ENCODE measurements at regions not wholly inside any gene's neighbourhood (a gene's known extent, or its start where the extent isn't known, plus 50 kb on each side); places are given as distances from the start of the nearest gene placed in this dataset.

- FAIRE-seq (no peak), DNase-seq (ENCODE audit: extremely low read depth in 1 of 4, low spot score in 3 of 4) (no peak), ATAC-seq (no peak)
- H2AFZ ChIP-seq (ENCODE audit: low read depth, low read length), result no peak overlapping the region
- H3K9ac ChIP-seq (ENCODE audit: insufficient read depth in 1 of 2, low read depth in 2 of 2, low read length in 2 of 2), result no peak overlapping the region
- no peak overlapping the region for H3K4me2 ChIP-seq (ENCODE audit: insufficient read depth, low read length)
- 0% methylated on average over 3 of the region's 3 CpGs for WGBS (ENCODE audit: insufficient coverage, low coverage, missing lambda C conversion rate)
- H3K27ac ChIP-seq (ENCODE audit: extremely low read depth, low read depth, low read length), result no peak overlapping the region
- no peaks in the 10 kb centered on the region for H3K27me3 ChIP-seq (ENCODE audit: control insufficient read depth in 2 of 2, insufficient read depth in 2 of 2, low read length in 2 of 2)
- H3K79me2 ChIP-seq (ENCODE audit: control insufficient read depth, insufficient read depth, low read length), result no peaks in the 10 kb centered on the region
- no peak overlapping the region for H3K4me3 ChIP-seq
- BruUV-seq (replicated peaks), result no TSS peak
- ChIA-PET CTCF (ENCODE audit: low intra/inter-chr PET ratio) (no interaction called here), POLR2A (no interaction called here)
- H3K36me3 ChIP-seq (ENCODE audit: control insufficient read depth, insufficient read depth, low read length), result no peaks in the 10 kb centered on the region
- H3K9me1 ChIP-seq (ENCODE audit: control insufficient read depth, insufficient read depth, low read length), result no peaks in the 10 kb centered on the region
- no peaks in the 10 kb centered on the region; the same call in 1 of the 2 replicates for H3K9me3 ChIP-seq (replicated peaks; ENCODE audit: control insufficient read depth, insufficient read depth, low read depth, low read length)
- intact Hi-C loops (cut with micrococcal nuclease) (no loop called here), in situ Hi-C loops (cut with MboI) (no loop called here)
- no peaks in the 10 kb centered on the region for H3K4me1 ChIP-seq (replicated peaks in 1 of 2; ENCODE audit: control insufficient read depth in 2 of 2, insufficient read depth in 2 of 2, low read length in 2 of 2)
- no peaks in the 10 kb centered on the region for H4K20me1 ChIP-seq (replicated peaks; ENCODE audit: control insufficient read depth, insufficient read depth, low read length)
- no peak for TF ChIP-seq ZBTB26 (CRISPR knock-in tag; IDR thresholded peaks at IDR 0.05)
Observed at GRCh38 chr12:61574339-61574738, 685.9 kb upstream of the USP15 start.

- no peak for ATAC-seq
- CTCF ChIA-PET (ENCODE audit: low intra/inter-chr PET ratio), result no interaction called here
- no peak for FAIRE-seq
- Histone ChIP-seq H3K4me2 (ENCODE audit: insufficient read depth, low read length) (no peak overlapping the region), H2AFZ (ENCODE audit: low read depth, low read length) (no peak overlapping the region), H3K9ac (ENCODE audit: insufficient read depth in 1 of 2, low read depth in 2 of 2, low read length in 2 of 2) (no peak overlapping the region), H3K27ac (ENCODE audit: extremely low read depth, low read depth, low read length) (no peak overlapping the region), H3K9me3 (replicated peaks; ENCODE audit: control insufficient read depth, insufficient read depth, low read depth, low read length) (0 out of 2 replicates have a peak, but pooled peaks cover 2% of the 10 kb centered on the region), H3K4me3 (no peak overlapping the region), H4K20me1 (replicated peaks; ENCODE audit: control insufficient read depth, insufficient read depth, low read length) (no peaks in the 10 kb centered on the region), H3K4me1 (replicated peaks in 1 of 2; ENCODE audit: control insufficient read depth in 2 of 2, insufficient read depth in 2 of 2, low read length in 2 of 2) (no peaks in the 10 kb centered on the region), H3K27me3 (ENCODE audit: control insufficient read depth in 2 of 2, insufficient read depth in 2 of 2, low read length in 2 of 2) (no peaks in the 10 kb centered on the region), H3K79me2 (ENCODE audit: control insufficient read depth, insufficient read depth, low read length) (no peaks in the 10 kb centered on the region), H3K9me1 (ENCODE audit: control insufficient read depth, insufficient read depth, low read length) (no peaks in the 10 kb centered on the region), H3K36me3 (ENCODE audit: control insufficient read depth, insufficient read depth, low read length) (no peaks in the 10 kb centered on the region)
- no peak for DNase-seq (ENCODE audit: extremely low read depth in 1 of 4, low spot score in 3 of 4)
- WGBS (ENCODE audit: insufficient coverage, low coverage, missing lambda C conversion rate), result 0% methylated on average over 1 of the region's 1 CpG
- no TSS peak for BruUV-seq (replicated peaks)
- POLR2A ChIA-PET, result no interaction called here
- intact Hi-C loops (cut with micrococcal nuclease), result no loop called here
- in situ Hi-C loops (cut with MboI), result no loop called here
- TF ChIP-seq ZNF324 (CRISPR knock-in tag; IDR thresholded peaks at IDR 0.05) (no peak), ZNF444 (CRISPR knock-in tag; IDR thresholded peaks at IDR 0.05) (no peak), CTCFL (IDR thresholded peaks at IDR 0.05; ENCODE audit: borderline replicate concordance, insufficient read depth, low read depth, low read length, poor library complexity, severe bottlenecking) (no peak), ZKSCAN8 (CRISPR knock-in tag; IDR thresholded peaks at IDR 0.05) (no peak), NR0B1 (IDR thresholded peaks at IDR 0.05; ENCODE audit: partially characterized antibody) (no peak), ZNF280A (IDR thresholded peaks at IDR 0.05; ENCODE audit: low read depth, partially characterized antibody) (no peak), CREB5 (CRISPR knock-in tag; IDR thresholded peaks at IDR 0.05) (no peak)
Observed at GRCh38 chr12:61584943-61585342, 675.3 kb upstream of the USP15 start.

All from K562 (cell line).